Lung (tissue), 11 donors: ENCODE measurements at regions not wholly inside any gene's neighbourhood (a gene's known extent, or its start where the extent isn't known, plus 50 kb on each side); places are given as distances from the start of the nearest gene placed in this dataset.
"Not testable (repeated sequence)": the region's sequence is repeated elsewhere in the genome, so short reads cannot be mapped to it uniquely, and the experiment has no call there.

Experiments
- ATAC-seq: fragments of 200-7000 bp; cut with Tn5 transposase; one replicate; pipeline ENCODE4 v1.9.1; 2020; ENCODE audit warnings: moderate number of reproducible peaks; ENCODE audit not compliant: insufficient read depth, low FRiP score
- DNase-seq, 3 donors: peaks; one replicate each; pipeline ENCODE4 v3.0.0-alpha.2; 2013 to 2017
- H3K27ac ChIP-seq, 2 donors: one replicate each; pipeline ENCODE4 v1.5.1; 2013; ENCODE audit warnings: mild to moderate bottlenecking in 2 of 2, moderate library complexity in 2 of 2, control low read depth in 1 of 2, inconsistent platforms in 1 of 2, low read depth in 1 of 2, low read length in 1 of 2
- H3K27me3 ChIP-seq, 3 donors: one replicate each; pipeline ENCODE4 v1.5.1; 2013; ENCODE audit warnings: low read length in 2 of 3; ENCODE audit not compliant: control insufficient read depth in 3 of 3, insufficient read depth in 3 of 3
- H3K36me3 ChIP-seq, 4 donors: one replicate each; pipeline ENCODE4 v1.5.1; 2013; ENCODE audit warnings: low read length in 4 of 4, mild to moderate bottlenecking in 1 of 4, moderate library complexity in 1 of 4; ENCODE audit not compliant: control insufficient read depth in 4 of 4, insufficient read depth in 4 of 4
- H3K4me1 ChIP-seq, 5 donors: one replicate each; pipeline ENCODE4 v1.5.1; 2013; ENCODE audit warnings: low read length in 5 of 5, mild to moderate bottlenecking in 2 of 5, moderate library complexity in 1 of 5; ENCODE audit not compliant: control insufficient read depth in 5 of 5, insufficient read depth in 5 of 5
- H3K4me3 ChIP-seq: one replicate; pipeline ENCODE4 v1.5.1; 2013; ENCODE audit warnings: mild to moderate bottlenecking, control low read depth, moderate library complexity
- H3K9ac ChIP-seq, 2 donors: one replicate each; pipeline ENCODE4 v1.5.1; 2013; ENCODE audit warnings: low read length in 2 of 2, control low read depth in 1 of 2; ENCODE audit not compliant: insufficient read depth in 1 of 2
- H3K9me3 ChIP-seq, 4 donors: one replicate each; pipeline ENCODE4 v1.5.1; 2013; ENCODE audit warnings: low read length in 3 of 4, mild to moderate bottlenecking in 1 of 4, moderate library complexity in 1 of 4; ENCODE audit not compliant: control insufficient read depth in 4 of 4, insufficient read depth in 3 of 4
- CTCF ChIP-seq: IDR thresholded peaks from 2 replicates; pipeline ENCODE4 v1.5.1; 2012; ENCODE audit warnings: mild to moderate bottlenecking; ENCODE audit errors: control extremely low read depth, extremely low read depth
- WGBS, 2 donors: extraction: QIAGEN DNeasy Blood & Tissue Kit; methylation state at CpG; one replicate each; pipeline ENCODE4 v1.1.7; 2013; 5-methylcytosine and 5-hydroxymethylcytosine counted together
- donor health status: control.
- donor health status: control.
- donor health status: Bipolar disorder and iron deficiency.
- donor health status: healthy.
- donor health status: DM: yes; HTN: yes; CAD: no.

- Histone ChIP-seq H3K27me3 (peaks cover 0 to 26% (median 5%) of the 10 kb centered on the region in 3 donors), H3K9me3 (no peaks in the 10 kb centered on the region), H3K36me3 (no peaks in the 10 kb centered on the region), H3K27ac (no peak overlapping the region), H3K4me1 (no peaks in the 10 kb centered on the region), H3K9ac (no peak overlapping the region), H3K4me3 (no peak overlapping the region)
- ATAC-seq (no peak), DNase-seq (no peak)
- 44 to 70% methylated on average over 7 to 8 of the region's 8 CpGs for WGBS, 2 donors
- TF ChIP-seq CTCF, result no peak
These were observed 92.4 kb upstream of the ATXN3L start for GRCh38 chrX:13412208-13412600.

- WGBS, 2 donors, result 68 to 88% methylated on average over 10 of the region's 10 CpGs
These were observed 91.8 kb upstream of the ATXN3L start for GRCh38 chrX:13411496-13412207.

GRCh38 chrX:13408599-13408998, 88.7 kb upstream of the ATXN3L start:
- H3K27ac ChIP-seq, H3K9me3 ChIP-seq, ATAC-seq, H3K4me1 ChIP-seq, DNase-seq, H3K9ac ChIP-seq, H3K36me3 ChIP-seq, H3K4me3 ChIP-seq: not testable (repeated sequence)
- WGBS, 2 donors, result 92% methylated on average over 1 of the region's 1 CpG; no CpG with 5 or more reads in 1 of the 2 donors
- H3K27me3 ChIP-seq, result peaks cover 0 to 21% (median 0%) of the 10 kb centered on the region in 3 donors

More at GRCh38 chrX:13411496-13412207, 91.8 kb upstream of the ATXN3L start:
- H3K27me3 ChIP-seq, result peaks cover 0 to 26% (median 5%) of the 10 kb centered on the region in 3 donors
- no peak overlapping the region for H3K9ac ChIP-seq
- ATAC-seq (no peak), DNase-seq (no peak)
- TF ChIP-seq CTCF, result no peak
- no peaks in the 10 kb centered on the region for H3K4me1 ChIP-seq
- H3K27ac ChIP-seq, result no peak overlapping the region
- no peak overlapping the region for H3K4me3 ChIP-seq
- H3K9me3 ChIP-seq, result no peaks in the 10 kb centered on the region
- no peaks in the 10 kb centered on the region for H3K36me3 ChIP-seq

GRCh38 chrX:13404777-13405176, 84.9 kb upstream of the ATXN3L start:
- H3K27me3 ChIP-seq, result peaks cover 0 to 25% (median 0%) of the 10 kb centered on the region in 3 donors
- H3K9ac ChIP-seq, ATAC-seq, H3K27ac ChIP-seq, H3K36me3 ChIP-seq, H3K4me3 ChIP-seq, H3K4me1 ChIP-seq, H3K9me3 ChIP-seq: not testable (repeated sequence)
- WGBS, 2 donors, result 39 to 64% methylated on average over 5 to 7 of the region's 7 CpGs
- peak in 2 of 3 donors; percentile 22 to 53 for DNase-seq
